ENCODE measurements at regions not wholly inside any gene's neighbourhood (a gene's known extent, or its start where the extent isn't known, plus 50 kb on each side); places are given as distances from the start of the nearest gene placed in this dataset.

DNA sequence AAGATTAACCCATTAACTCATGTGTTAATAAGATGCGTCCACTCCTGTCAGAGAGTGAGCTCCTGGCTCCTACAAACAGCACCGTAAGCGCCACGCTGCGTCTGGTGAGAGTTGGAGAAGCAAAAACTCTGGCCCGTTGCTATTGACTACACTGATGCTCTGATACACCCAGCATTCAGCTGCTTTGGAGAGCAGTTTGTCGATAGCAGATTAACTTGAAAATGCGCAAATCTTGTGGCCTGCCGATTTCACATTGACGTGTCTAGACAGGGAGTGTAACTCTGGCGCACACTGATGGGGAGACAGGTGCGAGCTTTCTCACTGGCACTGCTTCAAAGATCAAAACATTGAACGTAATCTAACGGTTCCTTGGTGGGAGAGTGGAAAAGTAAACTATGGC, 151.7 kb upstream of the RPS6KA2 start:
- TF ChIP-seq, protein P1, sequence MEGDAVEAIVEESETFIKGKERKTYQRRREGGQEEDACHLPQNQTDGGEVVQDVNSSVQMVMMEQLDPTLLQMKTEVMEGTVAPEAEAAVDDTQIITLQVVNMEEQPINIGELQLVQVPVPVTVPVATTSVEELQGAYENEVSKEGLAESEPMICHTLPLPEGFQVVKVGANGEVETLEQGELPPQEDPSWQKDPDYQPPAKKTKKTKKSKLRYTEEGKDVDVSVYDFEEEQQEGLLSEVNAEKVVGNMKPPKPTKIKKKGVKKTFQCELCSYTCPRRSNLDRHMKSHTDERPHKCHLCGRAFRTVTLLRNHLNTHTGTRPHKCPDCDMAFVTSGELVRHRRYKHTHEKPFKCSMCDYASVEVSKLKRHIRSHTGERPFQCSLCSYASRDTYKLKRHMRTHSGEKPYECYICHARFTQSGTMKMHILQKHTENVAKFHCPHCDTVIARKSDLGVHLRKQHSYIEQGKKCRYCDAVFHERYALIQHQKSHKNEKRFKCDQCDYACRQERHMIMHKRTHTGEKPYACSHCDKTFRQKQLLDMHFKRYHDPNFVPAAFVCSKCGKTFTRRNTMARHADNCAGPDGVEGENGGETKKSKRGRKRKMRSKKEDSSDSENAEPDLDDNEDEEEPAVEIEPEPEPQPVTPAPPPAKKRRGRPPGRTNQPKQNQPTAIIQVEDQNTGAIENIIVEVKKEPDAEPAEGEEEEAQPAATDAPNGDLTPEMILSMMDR (IDR thresholded peaks at IDR 0.05) = no peak
- TF ChIP-seq EZH2phosphoT487 (IDR thresholded peaks at IDR 0.05) = no peak

Data from neural progenitor cell (in vitro differentiated cells).